ENCODE measurements at regions not wholly inside any gene's neighbourhood (a gene's known extent, or its start where the extent isn't known, plus 50 kb on each side); places are given as distances from the start of the nearest gene placed in this dataset.

DNA sequence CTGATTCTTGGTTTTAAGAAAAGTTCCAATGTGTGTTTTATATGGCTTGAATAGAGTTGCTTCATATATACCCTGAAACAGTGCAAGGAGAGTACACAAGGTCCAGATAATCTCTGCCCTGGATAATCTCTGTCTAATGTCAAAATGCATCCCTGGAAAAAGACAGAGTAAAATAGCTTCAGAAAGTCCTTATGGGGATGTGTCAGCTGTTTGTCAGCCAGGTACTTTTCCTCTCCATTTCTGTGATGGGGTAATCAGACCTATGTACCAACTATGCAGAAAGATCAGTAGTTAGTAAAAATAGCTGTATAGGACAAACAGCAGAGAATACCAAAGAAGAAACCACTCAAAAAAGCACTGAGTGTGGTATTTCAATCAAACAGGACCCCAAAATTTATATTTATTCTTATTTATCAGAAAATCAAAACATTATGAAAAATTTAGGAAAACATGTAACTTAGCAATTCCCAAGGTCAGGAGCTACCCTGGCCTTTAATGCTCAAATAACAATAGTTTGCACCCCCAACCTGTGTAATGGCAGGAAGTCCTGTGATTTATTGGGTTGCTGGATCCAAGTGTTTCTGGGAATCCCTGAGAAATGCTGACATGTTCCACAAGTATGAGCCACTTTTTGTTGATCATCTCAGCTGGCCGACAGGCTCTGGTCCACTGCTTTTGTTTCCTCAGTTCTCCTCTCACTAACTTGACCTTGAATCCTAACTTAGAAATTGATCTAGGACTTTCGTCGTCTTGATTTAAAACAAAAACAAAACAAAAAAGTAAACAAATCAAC lies 69.6 kb downstream of the MDH1 start:
- DNase-seq (ENCODE audit: low read depth, low spot score): no peak
- no peak overlapping the region for H3K4me3 ChIP-seq (ENCODE audit: low read depth, low read length)
- in situ Hi-C loops (cut with HindIII; ENCODE audit: low sequenced_read_pairs): no loop called here
- TF ChIP-seq, protein P1, sequence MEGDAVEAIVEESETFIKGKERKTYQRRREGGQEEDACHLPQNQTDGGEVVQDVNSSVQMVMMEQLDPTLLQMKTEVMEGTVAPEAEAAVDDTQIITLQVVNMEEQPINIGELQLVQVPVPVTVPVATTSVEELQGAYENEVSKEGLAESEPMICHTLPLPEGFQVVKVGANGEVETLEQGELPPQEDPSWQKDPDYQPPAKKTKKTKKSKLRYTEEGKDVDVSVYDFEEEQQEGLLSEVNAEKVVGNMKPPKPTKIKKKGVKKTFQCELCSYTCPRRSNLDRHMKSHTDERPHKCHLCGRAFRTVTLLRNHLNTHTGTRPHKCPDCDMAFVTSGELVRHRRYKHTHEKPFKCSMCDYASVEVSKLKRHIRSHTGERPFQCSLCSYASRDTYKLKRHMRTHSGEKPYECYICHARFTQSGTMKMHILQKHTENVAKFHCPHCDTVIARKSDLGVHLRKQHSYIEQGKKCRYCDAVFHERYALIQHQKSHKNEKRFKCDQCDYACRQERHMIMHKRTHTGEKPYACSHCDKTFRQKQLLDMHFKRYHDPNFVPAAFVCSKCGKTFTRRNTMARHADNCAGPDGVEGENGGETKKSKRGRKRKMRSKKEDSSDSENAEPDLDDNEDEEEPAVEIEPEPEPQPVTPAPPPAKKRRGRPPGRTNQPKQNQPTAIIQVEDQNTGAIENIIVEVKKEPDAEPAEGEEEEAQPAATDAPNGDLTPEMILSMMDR (IDR thresholded peaks at IDR 0.05; ENCODE audit: low read depth, low read length): no peak

DNA sequence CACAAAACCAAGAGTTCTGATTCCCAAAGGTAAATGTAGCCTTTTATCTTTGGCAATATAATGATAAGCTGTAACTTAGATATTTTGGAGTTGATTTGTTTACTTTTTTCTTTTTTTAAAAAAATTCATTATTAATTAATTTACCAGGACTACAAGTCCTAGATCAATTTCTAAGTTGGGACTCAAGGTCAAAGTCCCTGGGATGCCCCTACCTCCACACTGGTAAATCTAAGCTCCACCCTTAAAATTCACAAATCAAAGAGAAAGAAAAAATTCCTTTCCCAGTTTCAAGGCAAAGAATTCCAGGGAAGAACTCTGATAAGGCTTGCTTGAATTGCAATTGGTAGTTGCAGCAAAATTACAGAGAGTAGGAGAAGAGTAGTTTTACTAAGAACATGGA lies 71.3 kb downstream of the MDH1 start:
- H3K4me3 ChIP-seq (ENCODE audit: low read depth, low read length): no peak overlapping the region
- in situ Hi-C loops (cut with HindIII; ENCODE audit: low sequenced_read_pairs): no loop called here
- TF ChIP-seq, protein P1 (IDR thresholded peaks at IDR 0.05; ENCODE audit: low read depth, low read length): no peak
- DNase-seq (ENCODE audit: low read depth, low spot score): no peak

DNA sequence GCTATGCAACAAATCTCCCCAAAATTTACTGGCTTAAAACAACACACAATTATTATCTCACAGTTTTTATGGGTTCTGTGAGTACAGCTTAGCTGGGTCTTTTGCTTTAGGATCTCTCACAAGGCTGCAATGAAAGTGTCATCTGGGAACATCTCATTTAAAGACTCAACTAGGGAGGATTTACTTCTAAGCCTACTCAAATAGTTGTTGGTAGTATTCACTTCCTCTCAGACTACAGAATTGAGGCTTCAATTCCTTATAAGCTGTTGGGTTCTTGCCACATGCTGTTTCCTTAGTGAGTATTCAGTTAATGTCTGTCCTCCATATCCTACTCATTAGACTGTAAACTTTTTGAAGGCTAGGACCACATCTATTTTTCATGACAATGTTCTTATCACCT lies 72.3 kb downstream of the MDH1 start:
- H3K4me3 ChIP-seq (ENCODE audit: low read depth, low read length): no peak overlapping the region
- TF ChIP-seq, protein P1 (IDR thresholded peaks at IDR 0.05; ENCODE audit: low read depth, low read length): no peak
- peak; percentile 83 for DNase-seq (ENCODE audit: low read depth, low spot score)
- in situ Hi-C loops (cut with HindIII; ENCODE audit: low sequenced_read_pairs): no loop called here

DNA sequence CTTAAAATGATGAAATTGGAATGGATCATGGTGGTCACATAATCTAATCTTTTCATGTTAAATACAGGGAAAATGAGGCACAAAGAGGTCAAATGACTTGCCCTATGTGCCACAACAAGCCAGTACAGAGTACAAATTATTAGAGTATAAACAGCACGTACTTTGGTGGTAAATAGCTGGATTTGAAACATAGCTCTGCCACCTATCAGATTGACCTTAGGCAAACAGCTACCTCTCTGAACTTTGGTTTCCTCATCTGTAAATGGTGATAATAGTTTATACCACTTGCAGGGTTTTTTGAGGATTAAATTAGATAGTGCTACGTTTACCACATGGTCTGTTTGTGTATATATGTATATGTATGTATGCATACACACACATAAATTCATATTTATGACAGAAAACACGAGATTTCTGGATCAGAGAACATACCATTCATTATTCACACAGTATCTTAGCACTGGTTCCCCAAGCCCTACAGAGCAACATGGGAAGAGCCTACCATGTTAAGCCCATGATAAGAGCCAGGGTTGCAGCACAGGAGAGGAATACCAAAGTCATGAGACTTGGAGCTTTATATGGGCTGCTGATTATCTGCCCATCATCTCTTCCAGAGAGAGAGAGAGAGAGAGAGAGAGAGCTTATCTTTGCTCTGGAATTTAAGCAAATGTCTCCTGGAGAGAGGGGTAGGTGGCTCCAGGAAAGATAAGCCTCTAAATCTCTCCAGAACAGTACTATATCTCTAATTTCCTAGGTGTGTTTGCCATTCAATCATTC lies 73.5 kb downstream of the MDH1 start:
- DNase-seq (ENCODE audit: low read depth, low spot score): no peak
- H3K4me3 ChIP-seq (ENCODE audit: low read depth, low read length): no peak overlapping the region
- in situ Hi-C loops (cut with HindIII; ENCODE audit: low sequenced_read_pairs): no loop called here
- TF ChIP-seq, protein P1 (IDR thresholded peaks at IDR 0.05; ENCODE audit: low read depth, low read length): no peak

DNA sequence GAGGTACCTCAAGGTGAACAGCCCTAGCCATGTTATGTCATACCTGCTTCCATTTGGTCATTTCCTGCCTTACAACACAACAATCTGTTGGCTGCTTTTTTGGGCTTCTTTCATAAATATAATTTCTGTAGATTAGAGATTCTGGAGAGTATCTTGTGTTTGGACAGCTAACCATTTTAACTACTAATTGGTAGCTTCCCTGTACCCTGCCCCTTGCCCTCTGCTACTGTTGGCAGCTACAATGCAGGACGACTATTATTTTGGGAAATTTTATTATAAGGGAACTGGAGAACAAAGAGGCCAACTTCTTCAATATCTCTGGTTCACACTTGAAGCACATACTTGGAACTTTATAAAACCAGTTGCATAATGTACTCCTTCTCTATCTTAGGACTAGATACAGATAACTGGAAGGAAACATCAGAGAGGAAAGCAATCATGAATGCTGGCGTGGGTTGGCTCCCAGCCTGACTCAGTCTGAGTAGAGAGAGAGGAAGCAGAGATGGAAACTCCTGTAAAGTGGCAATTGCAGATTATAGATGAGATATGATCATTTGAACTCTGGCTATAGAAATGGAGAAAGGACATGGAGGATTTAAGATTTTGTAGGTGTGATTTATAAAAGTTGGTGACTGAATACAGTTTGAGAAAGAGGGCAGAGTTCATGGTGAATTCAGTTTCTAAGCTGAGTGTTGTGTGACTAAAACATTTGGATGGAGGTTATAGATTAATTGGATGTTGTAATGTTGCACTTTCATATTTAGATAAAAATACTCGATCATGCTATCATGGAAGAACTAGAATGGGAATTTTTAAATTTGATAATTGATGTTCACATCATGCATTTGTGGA lies 74.5 kb downstream of the MDH1 start:
- DNase-seq (ENCODE audit: low read depth, low spot score): no peak
- no peak overlapping the region for H3K4me3 ChIP-seq (ENCODE audit: low read depth, low read length)

DNA sequence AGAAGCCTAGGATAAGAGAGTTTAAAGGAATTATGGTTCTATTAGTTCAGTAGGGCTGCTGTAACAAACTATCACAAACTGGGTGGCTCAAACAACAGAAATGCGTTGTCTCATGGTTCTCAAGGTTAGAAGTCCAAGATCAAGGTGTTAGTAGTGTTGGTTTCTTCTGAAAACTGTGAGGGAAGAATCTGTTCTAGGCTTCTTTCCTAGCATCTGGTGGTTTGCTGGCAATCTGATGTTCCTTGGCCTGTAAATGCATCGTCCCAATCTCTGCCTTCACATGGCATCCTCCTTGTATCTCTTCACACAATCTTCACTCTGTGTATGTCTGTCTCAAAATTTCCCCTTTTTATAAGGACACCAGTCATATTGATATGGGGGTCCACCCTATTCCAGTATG lies 76.3 kb downstream of the MDH1 start:
- TF ChIP-seq, protein P1 (IDR thresholded peaks at IDR 0.05; ENCODE audit: low read depth, low read length): no peak
- in situ Hi-C loops (cut with HindIII; ENCODE audit: low sequenced_read_pairs): no loop called here
- no peak for DNase-seq (ENCODE audit: low read depth, low spot score)
- no peak overlapping the region for H3K4me3 ChIP-seq (ENCODE audit: low read depth, low read length)

More for the DNA sequence above, 74.5 kb downstream of the MDH1 start:
- TF ChIP-seq, protein P1 (IDR thresholded peaks at IDR 0.05; ENCODE audit: low read depth, low read length): no peak
- in situ Hi-C loops (cut with HindIII; ENCODE audit: low sequenced_read_pairs): no loop called here
